Neuronal stem cell (in vitro differentiated cells): ENCODE measurements at regions not wholly inside any gene's neighbourhood (a gene's known extent, or its start where the extent isn't known, plus 50 kb on each side); places are given as distances from the start of the nearest gene placed in this dataset.

Source experiments
- DNase-seq: peaks from one replicate; pipeline ENCODE4 v3.0.0-alpha.2; 2013; ENCODE audit warnings: low spot score
- H2AFZ ChIP-seq: one replicate; pipeline ENCODE4 v1.6.1; 2013; ENCODE audit warnings: mild to moderate bottlenecking, low read length, inconsistent platforms
- H2AK5ac ChIP-seq: 2 replicates; pipeline ENCODE4 v1.6.1; 2013; ENCODE audit warnings: low read depth, mild to moderate bottlenecking, inconsistent platforms, low read length, moderate library complexity, mixed read lengths
- H2BK120ac ChIP-seq: 2 replicates; pipeline ENCODE4 v1.6.1; 2013; ENCODE audit warnings: low read depth, mild to moderate bottlenecking, inconsistent platforms, low read length, moderate library complexity, mixed read lengths
- H2BK12ac ChIP-seq: one replicate; pipeline ENCODE4 v1.6.1; 2013; ENCODE audit warnings: low read length, inconsistent platforms
- H2BK15ac ChIP-seq: 2 replicates; pipeline ENCODE4 v1.6.1; 2013; ENCODE audit warnings: mild to moderate bottlenecking, low read length, inconsistent platforms, mixed read lengths
- H2BK5ac ChIP-seq: one replicate; pipeline ENCODE4 v1.6.1; 2013; ENCODE audit warnings: inconsistent platforms, mild to moderate bottlenecking, low read length, moderate library complexity
- H3K14ac ChIP-seq: one replicate; pipeline ENCODE4 v1.6.1; 2013; ENCODE audit warnings: low read length, inconsistent platforms
- H3K18ac ChIP-seq: 2 replicates; pipeline ENCODE4 v1.6.1; 2013; ENCODE audit warnings: low read length, inconsistent platforms
- H3K23ac ChIP-seq: 2 replicates; pipeline ENCODE4 v1.6.1; 2013; ENCODE audit warnings: low read depth, mild to moderate bottlenecking, mixed read lengths, low read length, inconsistent platforms; ENCODE audit not compliant: poor library complexity
- H3K27ac ChIP-seq: replicated peaks from 3 replicates; pipeline ENCODE4 v1.5.1; 2013; ENCODE audit warnings: low read length, inconsistent platforms
- H3K27me3 ChIP-seq, 3 experiments: 2 replicates each; pipeline ENCODE4 v1.6.1; 2013; ENCODE audit warnings: low read length in 3 of 3, mild to moderate bottlenecking in 2 of 3, inconsistent platforms in 1 of 3, low read depth in 1 of 3, mixed read lengths in 1 of 3, moderate library complexity in 1 of 3; ENCODE audit not compliant: control insufficient read depth in 3 of 3, insufficient read depth in 3 of 3
- H3K36me3 ChIP-seq, 2 donors: replicated peaks in 1 of 2; 2 replicates each; pipeline ENCODE4 v1.6.1; 2013; ENCODE audit warnings: low read length in 2 of 2; ENCODE audit not compliant: control insufficient read depth in 2 of 2, insufficient read depth in 2 of 2
- H3K4ac ChIP-seq: 2 replicates; pipeline ENCODE4 v1.6.1; 2013; ENCODE audit warnings: inconsistent platforms, mild to moderate bottlenecking, low read length, moderate library complexity
- H3K4me1 ChIP-seq, 2 donors: 1 replicate in 1 of 2; 2 replicates in 1 of 2; pipeline ENCODE4 v1.6.1; 2013; ENCODE audit warnings: low read length in 2 of 2, low read depth in 1 of 2; ENCODE audit not compliant: control insufficient read depth in 2 of 2, insufficient read depth in 1 of 2
- H3K4me2 ChIP-seq: one replicate; pipeline ENCODE4 v1.6.1; 2013; ENCODE audit warnings: mild to moderate bottlenecking, low read length, inconsistent platforms; ENCODE audit not compliant: insufficient read depth, poor library complexity, severe bottlenecking
- H3K4me3 ChIP-seq, 2 donors: 2 replicates each; pipeline ENCODE4 v1.5.1; 2013; ENCODE audit warnings: low read length in 2 of 2, mild to moderate bottlenecking in 2 of 2, inconsistent platforms in 1 of 2, moderate library complexity in 1 of 2
- H3K79me1 ChIP-seq: one replicate; pipeline ENCODE4 v1.6.1; 2013; ENCODE audit warnings: low read depth, mild to moderate bottlenecking, inconsistent platforms, low read length, moderate library complexity
- H3K9ac ChIP-seq: one replicate; pipeline ENCODE4 v1.6.1; 2013; ENCODE audit warnings: mild to moderate bottlenecking, low read depth, low read length, inconsistent platforms; ENCODE audit not compliant: poor library complexity
- H3K9me3 ChIP-seq, 2 donors: replicated peaks in 1 of 2; 2 replicates each; pipeline versions ENCODE3 to v1.6.1; 2013; ENCODE audit warnings: low read length in 2 of 2, mild to moderate bottlenecking in 2 of 2, inconsistent platforms in 1 of 2, low read depth in 1 of 2, mixed read lengths in 1 of 2, moderate library complexity in 1 of 2; ENCODE audit not compliant: control insufficient read depth in 2 of 2, insufficient read depth in 1 of 2
- H4K8ac ChIP-seq: one replicate; pipeline ENCODE4 v1.6.1; 2013; ENCODE audit warnings: low read depth, mild to moderate bottlenecking, inconsistent platforms, low read length, moderate library complexity
- H4K91ac ChIP-seq: one replicate; pipeline ENCODE4 v1.6.1; 2013; ENCODE audit warnings: low read length, low read depth, mild to moderate bottlenecking, inconsistent platforms; ENCODE audit not compliant: poor library complexity
- WGBS, 2 donors: extraction: QIAGEN DNeasy Blood & Tissue Kit; methylation state at CpG; one replicate each; pipeline ENCODE4 v1.1.7; 2013; ENCODE audit warnings: missing lambda C conversion rate in 2 of 2, mixed read lengths in 1 of 2; ENCODE audit not compliant: insufficient read length in 2 of 2, insufficient replicate concordance in 1 of 2; ENCODE audit errors: extremely low coverage in 2 of 2; 5-methylcytosine and 5-hydroxymethylcytosine counted together

GRCh38 chrY:8324113-8324512 lies 1013.2 kb upstream of the TSPY4 start:
- Histone ChIP-seq H3K23ac (no peak overlapping the region), H3K4me3 (no peak overlapping the region), H2BK5ac (no peak overlapping the region), H3K36me3 (no peaks in the 10 kb centered on the region), H2AK5ac (no peak overlapping the region), H3K27me3 (no peaks in the 10 kb centered on the region), H2BK12ac (no peak overlapping the region), H4K8ac (no peak overlapping the region), H3K4ac (no peak overlapping the region), H3K27ac (no peak overlapping the region), H3K9me3 (no peaks in the 10 kb centered on the region), H2BK15ac (no peak overlapping the region), H3K4me1 (no peaks in the 10 kb centered on the region), H4K91ac (no peak overlapping the region), H2AFZ (no peak overlapping the region), H2BK120ac (no peak overlapping the region), H3K14ac (no peak overlapping the region), H3K9ac (no peak overlapping the region), H3K79me1 (no peaks in the 10 kb centered on the region), H3K18ac (no peak overlapping the region), H3K4me2 (no peak overlapping the region)
- no peak for DNase-seq

GRCh38 chrY:8326944-8327343 lies 1010.3 kb upstream of the TSPY4 start:
- no peak overlapping the region for H2AK5ac ChIP-seq
- WGBS, 2 donors, result no CpG with 5 or more reads among the region's 2 CpGs

GRCh38 chrY:8327708-8328354 lies 1009.4 kb upstream of the TSPY4 start:
- Histone ChIP-seq H3K4me2 (no peak overlapping the region), H3K4ac (no peak overlapping the region), H3K27ac (no peak overlapping the region), H3K4me1 (no peaks in the 10 kb centered on the region), H2BK120ac (no peak overlapping the region), H2BK5ac (no peak overlapping the region), H3K14ac (no peak overlapping the region), H3K79me1 (no peaks in the 10 kb centered on the region), H3K4me3 (no peak overlapping the region), H3K23ac (no peak overlapping the region), H2AK5ac (no peak overlapping the region), H3K9ac (no peak overlapping the region), H2AFZ (no peak overlapping the region), H4K8ac (no peak overlapping the region), H3K36me3 (no peaks in the 10 kb centered on the region), H3K18ac (no peak overlapping the region), H2BK15ac (no peak overlapping the region), H4K91ac (no peak overlapping the region), H3K9me3 (no peaks in the 10 kb centered on the region), H3K27me3 (no peaks in the 10 kb centered on the region), H2BK12ac (no peak overlapping the region)
- WGBS, 2 donors, result no CpG with 5 or more reads among the region's 1 CpG
- DNase-seq, result no peak

More at GRCh38 chrY:8326944-8327343, 1010.3 kb upstream of the TSPY4 start:
- H3K4me3 ChIP-seq, result no peak overlapping the region
- no peaks in the 10 kb centered on the region for H3K36me3 ChIP-seq
- DNase-seq, result no peak
- no peaks in the 10 kb centered on the region for H3K79me1 ChIP-seq
- no peak overlapping the region for H3K4ac ChIP-seq
- H3K23ac ChIP-seq, result no peak overlapping the region
- no peaks in the 10 kb centered on the region for H3K27me3 ChIP-seq
- H3K27ac ChIP-seq, result no peak overlapping the region
- H3K4me2 ChIP-seq, result no peak overlapping the region
- no peak overlapping the region for H4K91ac ChIP-seq
- no peak overlapping the region for H2BK5ac ChIP-seq
- H2AFZ ChIP-seq, result no peak overlapping the region
- H3K14ac ChIP-seq, result no peak overlapping the region
- no peak overlapping the region for H2BK15ac ChIP-seq
- no peaks in the 10 kb centered on the region for H3K4me1 ChIP-seq
- no peak overlapping the region for H3K18ac ChIP-seq
- H3K9me3 ChIP-seq, result no peaks in the 10 kb centered on the region
- H3K9ac ChIP-seq, result no peak overlapping the region
- no peak overlapping the region for H2BK120ac ChIP-seq
- H2BK12ac ChIP-seq, result no peak overlapping the region
- H4K8ac ChIP-seq, result no peak overlapping the region

- Histone ChIP-seq H2AK5ac (no peak overlapping the region), H3K4me3 (no peak overlapping the region), H3K4ac (no peak overlapping the region), H3K27me3 (no peaks in the 10 kb centered on the region), H4K8ac (no peak overlapping the region), H3K4me1 (no peaks in the 10 kb centered on the region), H3K79me1 (no peaks in the 10 kb centered on the region), H3K18ac (no peak overlapping the region), H3K9ac (no peak overlapping the region), H2BK5ac (no peak overlapping the region), H3K9me3 (no peaks in the 10 kb centered on the region), H3K14ac (no peak overlapping the region), H2BK15ac (no peak overlapping the region), H3K36me3 (no peaks in the 10 kb centered on the region), H3K4me2 (no peak overlapping the region), H2BK120ac (no peak overlapping the region), H4K91ac (no peak overlapping the region), H3K27ac (no peak overlapping the region), H3K23ac (no peak overlapping the region), H2AFZ (no peak overlapping the region), H2BK12ac (no peak overlapping the region)
- no peak for DNase-seq
- no CpG with 5 or more reads among the region's 2 CpGs for WGBS, 2 donors
These were observed 1007.8 kb upstream of the TSPY4 start for GRCh38 chrY:8329431-8329830.
